Posterior vena cava (tissue), 2 donors: ENCODE measurements at regions not wholly inside any gene's neighbourhood (a gene's known extent, or its start where the extent isn't known, plus 50 kb on each side); places are given as distances from the start of the nearest gene placed in this dataset.

Source experiments
- DNase-seq: peaks from one replicate; pipeline ENCODE4 v3.0.0-alpha.2; 2020; ENCODE audit warnings: low spot score
- intact Hi-C, 2 donors: fragments of 100-400 bp; cut with DNase I; formaldehyde crosslinking; loops; one replicate each; pipeline versions ENCODE4 v1.14.1 to v1.14.2; 2022 to 2023
- donor health status: DM: yes; HTN: yes; CAD: no.
- donor health status: DM: yes; HTN: yes; CAD: no.

GRCh38 chr5:124796495-124796894 is 50.1 kb upstream of the ZNF608 start:
- intact Hi-C loops, result no loop called here
- no peak for DNase-seq

DNA sequence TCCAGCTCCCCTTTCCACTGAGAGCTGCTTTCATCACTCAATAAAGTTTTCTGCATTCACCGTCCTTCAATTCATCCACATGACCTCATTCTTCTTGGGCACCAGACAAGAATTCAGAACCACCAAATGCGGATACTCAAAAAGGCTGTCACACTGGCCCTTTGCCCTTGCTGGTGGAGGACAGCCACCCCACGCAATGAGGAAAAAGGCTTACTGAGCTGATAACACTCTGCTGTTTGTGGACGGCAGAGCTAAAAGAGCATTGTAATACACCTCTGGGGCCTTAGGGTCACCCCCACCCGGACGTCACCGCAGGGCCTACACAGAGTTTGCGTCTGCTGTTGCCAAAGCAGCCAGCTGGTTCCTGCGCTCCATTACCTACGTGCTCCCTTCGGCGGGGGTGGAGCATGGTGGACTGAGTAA is 51.2 kb upstream of the ZNF608 start:
- intact Hi-C loops, result no loop called here
- DNase-seq, result no peak

DNA sequence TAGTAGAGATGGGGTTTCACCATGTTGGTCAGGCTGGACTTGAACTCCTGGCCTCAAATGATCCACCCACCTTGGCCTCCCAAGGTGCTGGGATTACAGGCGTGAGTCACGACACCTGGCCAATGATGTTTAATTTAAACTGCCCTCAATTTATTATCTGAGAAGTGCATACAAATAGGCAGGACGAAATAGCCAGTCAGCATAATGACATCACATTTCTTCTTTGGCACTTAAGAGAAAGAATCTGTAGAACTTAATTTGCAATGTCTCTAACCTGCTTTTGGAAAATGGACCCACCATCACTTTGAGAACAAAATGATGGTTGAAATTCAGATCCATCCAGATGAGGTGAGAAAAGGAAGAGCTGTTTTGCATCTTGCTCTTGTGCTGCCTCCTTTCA is 52.5 kb upstream of the ZNF608 start:
- intact Hi-C loops, result no loop called here
- DNase-seq, result no peak

DNA sequence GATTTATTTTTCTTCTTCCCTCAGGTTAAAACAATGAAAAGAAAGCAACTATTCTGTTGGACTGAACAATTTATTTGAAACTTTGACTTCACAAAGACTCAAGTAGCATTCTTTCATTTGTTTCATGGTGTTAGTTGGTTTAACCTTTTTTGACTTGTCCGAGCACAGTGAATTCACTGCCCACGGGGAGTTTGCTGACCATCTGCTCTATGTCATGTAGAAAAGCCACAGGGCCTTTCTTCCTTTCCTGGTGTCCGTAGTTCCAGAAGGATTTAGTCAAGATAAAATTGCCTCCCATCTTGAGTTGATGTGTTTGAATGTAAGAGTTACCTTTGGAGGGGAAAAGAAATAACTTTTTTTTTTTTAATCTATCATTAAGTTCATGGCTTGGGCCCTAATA is 55.1 kb upstream of the ZNF608 start:
- intact Hi-C loops, result no loop called here

GRCh38 chr5:124803617-124804323 is 57.3 kb upstream of the ZNF608 start:
- intact Hi-C loops, result no loop called here
- DNase-seq, result no peak

More for the DNA sequence above, 55.1 kb upstream of the ZNF608 start:
- DNase-seq, result no peak

- intact Hi-C loops, result no loop called here
Observed at GRCh38 chr5:124806026-124806372, 59.6 kb upstream of the ZNF608 start.

GRCh38 chr5:124806373-124807077 is 60.1 kb upstream of the ZNF608 start:
- peak; percentile 80 for DNase-seq
- intact Hi-C loops, result no loop called here

More at GRCh38 chr5:124806026-124806372, 59.6 kb upstream of the ZNF608 start:
- no peak for DNase-seq

DNA sequence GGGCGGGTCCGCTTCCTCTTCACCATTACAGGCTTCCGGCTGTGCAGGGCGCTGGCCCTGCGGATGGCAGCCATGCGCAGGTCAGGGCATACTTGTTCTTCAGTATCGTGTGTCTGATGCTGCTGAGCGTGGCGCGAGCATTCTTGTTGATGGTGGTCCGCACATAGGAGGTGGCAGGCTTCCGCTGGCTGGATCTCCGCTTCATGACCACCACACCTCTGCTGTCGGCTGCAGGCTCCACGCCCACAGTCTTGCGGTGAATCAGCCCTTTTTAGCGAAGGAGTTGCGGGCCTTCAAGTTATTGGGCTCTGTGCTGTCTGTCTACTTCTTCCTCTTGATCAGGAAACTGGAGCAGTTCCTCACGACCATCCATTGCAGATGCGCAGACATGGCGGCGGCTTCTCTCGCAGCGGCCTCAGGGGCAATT is 62.4 kb upstream of the ZNF608 start:
- intact Hi-C loops, result no loop called here
- DNase-seq, result no peak

- intact Hi-C loops, result no loop called here
- DNase-seq, result no peak
Observed at GRCh38 chr5:124810396-124811006, 64.1 kb upstream of the ZNF608 start.

DNA sequence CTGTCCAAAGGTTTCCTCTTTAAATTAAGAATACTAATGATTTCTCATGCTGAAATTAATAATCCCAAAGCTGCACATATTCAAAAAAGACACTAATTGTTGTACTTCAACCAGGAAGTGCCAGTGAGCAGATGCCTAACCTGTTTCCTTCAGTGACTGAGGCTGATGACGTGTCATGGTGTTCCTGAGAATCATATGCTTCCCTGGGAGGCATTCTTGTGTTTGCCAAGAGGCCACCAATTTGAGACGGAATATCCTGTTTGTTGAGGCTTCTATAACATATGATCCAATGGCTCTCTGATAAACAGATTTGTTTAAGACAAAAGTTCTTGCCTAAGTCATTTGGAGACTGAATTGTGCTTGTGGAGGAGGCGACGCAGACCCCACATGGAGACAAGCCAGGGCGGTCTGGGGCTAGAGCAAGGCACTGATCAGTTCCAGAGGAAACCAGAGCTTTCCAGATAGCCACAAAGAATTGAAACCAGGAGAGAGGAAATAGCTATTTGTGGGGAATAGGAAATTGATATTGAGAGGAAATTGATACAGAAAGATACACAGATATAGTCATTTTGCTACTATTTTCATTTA is 66.4 kb upstream of the ZNF608 start:
- intact Hi-C loops, result no loop called here
- no peak for DNase-seq

DNA sequence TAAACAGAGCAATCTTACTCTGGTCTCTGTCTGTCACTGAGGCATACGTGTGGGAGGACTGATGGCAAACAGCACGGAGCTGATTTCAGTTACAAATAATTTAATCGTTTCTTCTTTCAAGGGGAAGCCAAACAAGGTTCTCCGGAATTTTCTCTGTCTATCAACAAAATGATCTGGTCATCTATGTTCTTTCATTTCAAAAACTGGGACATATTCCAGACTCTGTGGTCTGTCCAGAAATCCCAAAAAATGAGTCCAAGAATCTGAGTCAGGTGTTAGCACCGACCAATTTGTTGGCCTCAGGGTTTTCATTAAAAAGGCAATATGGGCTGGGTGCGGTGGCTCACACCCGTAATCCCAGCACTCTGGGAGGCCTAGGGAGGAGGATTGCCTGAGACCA is 69.9 kb upstream of the ZNF608 start:
- no peak for DNase-seq
- intact Hi-C loops, result no loop called here

DNA sequence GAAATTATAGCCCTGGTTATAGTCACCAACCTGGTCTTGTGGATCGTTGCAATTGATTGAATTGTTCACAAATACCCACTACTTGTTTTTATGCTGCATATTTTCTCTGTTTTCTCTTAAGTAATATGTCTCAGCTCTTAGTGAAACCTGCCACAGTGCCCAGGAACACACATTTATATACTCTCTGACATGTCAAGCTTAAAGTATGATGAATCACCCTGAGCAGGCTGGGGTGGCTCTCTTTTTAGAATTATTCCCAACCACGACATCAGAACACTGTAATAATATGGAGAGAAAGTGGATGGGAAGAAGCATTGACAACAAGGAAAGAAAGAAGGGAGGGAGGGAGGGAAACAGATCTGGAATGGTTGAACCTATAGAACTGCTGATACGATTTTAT is 72.8 kb upstream of the ZNF608 start:
- intact Hi-C loops, result no loop called here
- DNase-seq, result no peak

GRCh38 chr5:124822647-124823046 is 76.2 kb upstream of the ZNF608 start:
- DNase-seq, result no peak
- intact Hi-C loops, result no loop called here

DNA sequence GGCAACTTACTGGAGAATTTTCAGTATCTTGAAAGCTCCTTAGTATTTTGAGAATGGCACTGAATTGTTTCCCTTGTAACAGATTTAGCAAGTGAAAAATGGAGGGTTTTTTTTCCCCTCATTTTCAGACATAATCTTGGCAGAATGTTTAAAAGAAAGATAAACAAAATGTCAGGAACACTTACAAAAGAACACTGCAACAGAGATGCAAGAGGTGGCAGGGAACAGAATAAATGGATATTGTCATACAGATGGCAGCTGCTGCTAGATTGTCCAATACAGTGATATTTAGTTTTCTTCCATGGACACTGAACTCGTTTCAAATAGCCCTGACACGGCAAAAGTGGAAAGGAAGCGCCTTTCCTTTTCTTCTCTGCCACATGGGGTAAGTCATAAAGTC is 76.9 kb upstream of the ZNF608 start:
- intact Hi-C loops, result no loop called here

DNA sequence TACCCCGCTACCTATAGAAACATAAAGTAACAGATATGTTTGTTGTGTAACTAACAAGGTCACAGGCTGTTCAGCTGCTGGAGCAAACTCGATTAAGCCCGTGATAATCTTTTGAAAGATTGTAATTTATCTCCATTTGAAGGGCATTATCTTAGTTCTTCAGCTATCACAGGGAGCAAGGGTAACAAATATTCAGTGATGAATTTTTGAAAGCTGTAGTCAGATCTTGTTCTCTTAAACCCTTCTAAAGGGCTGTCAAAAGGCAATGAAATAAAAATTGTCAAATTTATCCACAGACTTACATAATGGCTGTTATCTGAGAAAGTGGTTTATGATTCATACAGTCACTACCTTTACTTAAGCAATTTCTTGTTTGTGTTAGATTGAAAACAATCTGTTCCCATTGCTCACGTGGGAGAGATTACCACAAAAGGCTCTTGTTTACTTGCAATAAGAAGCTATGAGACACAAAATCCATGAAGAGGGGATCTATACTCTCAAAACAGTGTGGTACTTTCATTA is 78.3 kb upstream of the ZNF608 start:
- DNase-seq, result no peak
- intact Hi-C loops, result no loop called here

More for the DNA sequence above, 76.9 kb upstream of the ZNF608 start:
- DNase-seq, result no peak

- intact Hi-C loops, result no loop called here
- no peak for DNase-seq
Observed at GRCh38 chr5:124825250-124825982, 79.0 kb upstream of the ZNF608 start.

GRCh38 chr5:124825983-124826337 is 79.5 kb upstream of the ZNF608 start:
- intact Hi-C loops, result no loop called here
- DNase-seq, result no peak

- intact Hi-C loops, result no loop called here
- no peak for DNase-seq
Observed at GRCh38 chr5:124828731-124829234, 82.3 kb upstream of the ZNF608 start.

DNA sequence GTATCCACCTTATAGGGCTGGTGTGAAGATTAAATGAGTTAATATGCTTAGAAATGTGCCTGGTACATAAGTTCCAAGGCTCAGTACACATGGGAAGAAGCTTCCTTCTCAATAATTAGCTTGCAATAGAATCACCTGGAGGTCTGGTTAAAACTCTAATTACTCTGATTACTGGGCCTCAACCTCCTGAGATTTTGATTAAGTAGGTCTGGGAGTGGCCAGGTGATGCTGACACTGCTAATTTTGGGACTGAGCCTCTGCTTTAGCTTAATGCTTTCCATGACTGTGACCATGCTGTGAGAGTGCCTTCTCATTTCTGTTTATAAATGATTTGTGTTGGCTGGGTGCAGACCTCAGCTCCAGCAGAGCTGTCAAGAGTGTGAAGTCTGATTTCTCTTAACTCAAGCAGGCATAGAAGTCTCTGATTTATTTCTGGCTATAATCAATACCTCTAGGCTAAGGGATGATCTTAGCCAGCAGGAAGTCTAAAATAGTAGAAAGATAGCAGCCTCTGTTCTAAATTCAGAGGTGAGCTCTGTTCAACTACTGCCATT is 85.3 kb upstream of the ZNF608 start:
- intact Hi-C loops, result no loop called here
- no peak for DNase-seq
